Neural crest cell (in vitro differentiated cells): ENCODE measurements at regions not wholly inside any gene's neighbourhood (a gene's known extent, or its start where the extent isn't known, plus 50 kb on each side); places are given as distances from the start of the nearest gene placed in this dataset.
A peak's percentile ranks its signal among the peaks of the same experiment; 100 is the strongest.

Source experiments
- DNase-seq: peaks from one replicate; pipeline ENCODE4 v3.0.0; 2021; ENCODE audit warnings: low read depth, mixed read lengths, low spot score
- H3K27ac Mint-ChIP-seq: one replicate; pipeline ENCODE4 v1.8.0; 2021; ENCODE audit warnings: mild to moderate bottlenecking, mixed read lengths; ENCODE audit not compliant: unreplicated experiment
- H3K27me3 Mint-ChIP-seq: 2 replicates; pipeline ENCODE4 v1.8.0; 2021; ENCODE audit warnings: low read depth, mild to moderate bottlenecking, mixed read lengths
- H3K36me3 Mint-ChIP-seq: 2 replicates; pipeline ENCODE4 v1.8.0; 2021; ENCODE audit warnings: low read depth, mild to moderate bottlenecking, mixed read lengths
- H3K4me1 Mint-ChIP-seq: 2 replicates; pipeline ENCODE4 v1.8.0; 2021; ENCODE audit warnings: mixed read lengths
- H3K4me3 Mint-ChIP-seq: one replicate; pipeline ENCODE4 v1.8.0; 2021; ENCODE audit warnings: mild to moderate bottlenecking, mixed read lengths
- H3K9me3 Mint-ChIP-seq: 2 replicates; pipeline ENCODE4 v1.8.0; 2021; ENCODE audit warnings: mixed read lengths
- CTCF ChIP-seq: fragments of 200-600 bp; sonication (generic); conservative IDR thresholded peaks from 2 replicates; pipeline ENCODE4 v1.5.0; 2021; ENCODE audit warnings: antibody characterized with exemption, mild to moderate bottlenecking

DNA sequence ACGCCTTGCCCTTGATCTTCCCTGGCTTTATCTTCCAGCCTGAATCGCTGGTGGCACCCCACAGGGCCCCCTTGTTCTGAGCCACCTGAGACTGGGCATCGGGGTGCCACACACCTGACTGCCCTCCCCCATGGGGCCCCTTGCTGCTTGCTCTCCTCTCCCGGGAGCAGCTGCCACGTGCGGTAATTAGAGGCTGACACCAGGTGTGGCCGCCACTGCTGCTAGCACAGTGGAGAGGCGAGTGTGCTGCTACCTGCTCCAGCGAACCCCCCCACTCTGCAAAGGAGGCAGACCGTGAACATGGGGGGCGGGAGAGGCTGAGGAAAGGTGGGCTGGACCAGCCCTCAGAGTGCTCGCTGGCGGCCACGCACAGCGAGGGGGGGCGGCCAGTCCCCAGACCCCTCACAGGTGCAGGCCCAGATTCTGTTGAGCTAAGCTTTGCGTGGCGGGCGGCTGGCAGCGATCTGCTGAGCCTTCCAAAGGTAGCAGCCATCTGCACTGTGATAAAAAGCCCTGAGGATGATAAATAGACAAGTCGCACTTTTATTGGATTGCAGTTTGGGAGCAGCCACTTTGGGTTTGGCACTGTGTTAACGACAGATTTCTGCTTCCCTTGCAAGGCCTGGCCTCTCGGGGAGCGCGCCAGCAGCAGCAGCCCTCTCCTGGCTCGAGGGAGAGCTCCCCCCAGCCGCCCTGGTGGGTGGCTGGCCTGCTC, 167.9 kb upstream of the GSE1 start:
- no peak for DNase-seq
- no peaks in the 10 kb centered on the region for H3K36me3 Mint-ChIP-seq
- no peak for TF ChIP-seq CTCF
- no peaks in the 10 kb centered on the region for H3K9me3 Mint-ChIP-seq
- peaks cover 7% of the 10 kb centered on the region for H3K4me1 Mint-ChIP-seq
- H3K27me3 Mint-ChIP-seq: peaks cover 9% of the 10 kb centered on the region
- no peak overlapping the region for H3K27ac Mint-ChIP-seq
- no peak overlapping the region for H3K4me3 Mint-ChIP-seq

DNA sequence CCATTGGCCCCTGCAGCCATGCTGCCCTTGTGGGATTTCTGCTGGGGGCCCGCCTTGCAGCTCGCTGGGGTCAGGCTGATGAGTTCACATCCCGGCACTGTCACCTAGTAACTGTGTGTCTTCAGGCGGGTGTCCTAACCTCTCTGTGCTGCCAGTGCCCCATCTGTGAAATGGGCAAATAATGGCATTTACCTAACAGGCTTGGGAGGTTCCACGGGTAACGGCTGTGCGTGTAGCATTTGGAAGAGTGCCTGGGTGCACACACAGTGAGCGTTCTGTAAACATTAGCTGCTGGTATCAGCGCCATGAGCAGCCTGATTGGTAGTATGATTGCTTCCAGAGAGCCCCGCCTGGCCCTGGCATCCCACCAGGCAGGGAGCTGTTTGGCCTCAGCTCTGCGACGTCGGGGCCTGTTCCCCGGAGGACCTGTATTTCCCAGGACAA, 167.3 kb upstream of the GSE1 start:
- peaks cover 9% of the 10 kb centered on the region for H3K27me3 Mint-ChIP-seq
- no peak overlapping the region for H3K27ac Mint-ChIP-seq
- H3K36me3 Mint-ChIP-seq: no peaks in the 10 kb centered on the region
- H3K4me3 Mint-ChIP-seq: no peak overlapping the region
- H3K4me1 Mint-ChIP-seq: peaks cover 7% of the 10 kb centered on the region
- H3K9me3 Mint-ChIP-seq: no peaks in the 10 kb centered on the region
- no peak for DNase-seq
- no peak for TF ChIP-seq CTCF

GRCh38 chr16:85446951-85447692, 166.0 kb upstream of the GSE1 start:
- no peaks in the 10 kb centered on the region for H3K9me3 Mint-ChIP-seq
- no peak for TF ChIP-seq CTCF
- no peak for DNase-seq
- no peaks in the 10 kb centered on the region for H3K36me3 Mint-ChIP-seq
- H3K27me3 Mint-ChIP-seq: peaks cover 9% of the 10 kb centered on the region
- no peak overlapping the region for H3K4me3 Mint-ChIP-seq
- peaks cover 7% of the 10 kb centered on the region for H3K4me1 Mint-ChIP-seq
- no peak overlapping the region for H3K27ac Mint-ChIP-seq

DNA sequence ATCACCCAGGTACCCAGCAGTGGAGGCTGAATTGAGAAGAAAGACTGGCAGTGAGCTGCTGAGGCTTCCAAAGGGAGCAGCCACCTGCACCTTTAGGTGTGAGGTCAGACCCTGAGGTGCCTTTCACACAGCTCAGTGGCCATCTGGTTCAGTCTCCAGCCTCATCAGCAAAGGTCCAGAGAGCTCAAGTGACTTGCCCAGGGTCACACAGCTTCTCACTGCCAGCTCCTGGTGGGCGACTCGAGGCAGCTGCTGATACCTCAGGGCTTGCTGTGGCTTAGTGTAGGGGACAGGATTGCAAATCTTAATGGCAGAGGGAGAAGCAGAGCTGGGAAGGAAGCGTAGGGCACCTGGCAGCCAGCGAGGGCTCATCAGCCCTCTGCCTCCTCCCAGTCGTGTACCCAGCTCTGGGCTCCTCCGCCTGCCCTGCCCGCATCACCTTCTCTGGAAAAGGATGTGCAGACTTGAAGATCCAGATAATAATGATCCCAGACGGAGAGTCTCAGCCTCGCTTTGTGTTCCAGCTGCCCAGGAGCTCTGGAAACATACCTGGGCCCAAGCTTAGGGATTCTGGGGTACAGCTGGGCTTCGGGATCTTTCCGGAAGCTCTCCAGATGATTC, 165.3 kb upstream of the GSE1 start:
- Mint-ChIP-seq H3K4me3 (no peak overlapping the region), H3K27ac (peak overlapping the region; percentile 6), H3K36me3 (no peaks in the 10 kb centered on the region), H3K9me3 (no peaks in the 10 kb centered on the region), H3K27me3 (peaks cover 9% of the 10 kb centered on the region), H3K4me1 (peaks cover 7% of the 10 kb centered on the region)
- DNase-seq: no peak
- TF ChIP-seq CTCF: no peak

GRCh38 chr16:85448557-85449190, 164.4 kb upstream of the GSE1 start:
- no peak for DNase-seq
- H3K4me1 Mint-ChIP-seq: peaks cover 7% of the 10 kb centered on the region
- no peaks in the 10 kb centered on the region for H3K36me3 Mint-ChIP-seq
- no peak for TF ChIP-seq CTCF
- no peak overlapping the region for H3K4me3 Mint-ChIP-seq
- H3K9me3 Mint-ChIP-seq: no peaks in the 10 kb centered on the region
- H3K27me3 Mint-ChIP-seq: peaks cover 9% of the 10 kb centered on the region
- no peak overlapping the region for H3K27ac Mint-ChIP-seq
